GM18909 (cell line): ENCODE measurements at regions not wholly inside any gene's neighbourhood (a gene's known extent, or its start where the extent isn't known, plus 50 kb on each side); places are given as distances from the start of the nearest gene placed in this dataset.
"Not testable (repeated sequence)": the region's sequence is repeated elsewhere in the genome, so short reads cannot be mapped to it uniquely, and the experiment has no call there.

Experiments used
- ATAC-seq: cut with Tn5 transposase; IDR thresholded peaks from one replicate; pipeline ENCODE4 v1.9.1; 2021; ENCODE audit warnings: mild to moderate bottlenecking; ENCODE audit not compliant: unreplicated experiment, poor library complexity

DNA sequence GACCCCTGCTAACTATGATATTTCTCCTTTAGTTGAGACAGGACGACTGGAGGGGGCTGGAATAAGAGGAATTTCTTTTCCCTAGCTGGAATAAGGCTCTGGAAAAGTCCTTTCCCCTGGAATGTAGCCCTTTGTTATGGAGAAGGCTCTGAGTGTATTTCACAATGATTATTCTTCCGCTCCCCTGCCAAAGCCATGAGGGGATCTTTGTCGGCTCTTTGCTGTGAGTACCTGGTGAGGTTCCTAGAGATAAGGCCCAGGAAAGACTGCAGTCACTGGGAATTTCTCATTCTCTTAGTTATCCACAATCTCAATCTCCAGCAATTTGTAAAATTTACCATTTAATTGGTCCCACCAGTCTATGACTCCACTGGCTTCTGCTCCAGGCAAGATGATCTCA, 340.2 kb upstream of the HNRNPA3 start:
- no peak for ATAC-seq

- ATAC-seq: no peak
Measured at GRCh38 chr2:176873403-176873802, 339.2 kb upstream of the HNRNPA3 start.

- ATAC-seq: no peak
Measured at GRCh38 chr2:176876493-176877103, 336.0 kb upstream of the HNRNPA3 start.

DNA sequence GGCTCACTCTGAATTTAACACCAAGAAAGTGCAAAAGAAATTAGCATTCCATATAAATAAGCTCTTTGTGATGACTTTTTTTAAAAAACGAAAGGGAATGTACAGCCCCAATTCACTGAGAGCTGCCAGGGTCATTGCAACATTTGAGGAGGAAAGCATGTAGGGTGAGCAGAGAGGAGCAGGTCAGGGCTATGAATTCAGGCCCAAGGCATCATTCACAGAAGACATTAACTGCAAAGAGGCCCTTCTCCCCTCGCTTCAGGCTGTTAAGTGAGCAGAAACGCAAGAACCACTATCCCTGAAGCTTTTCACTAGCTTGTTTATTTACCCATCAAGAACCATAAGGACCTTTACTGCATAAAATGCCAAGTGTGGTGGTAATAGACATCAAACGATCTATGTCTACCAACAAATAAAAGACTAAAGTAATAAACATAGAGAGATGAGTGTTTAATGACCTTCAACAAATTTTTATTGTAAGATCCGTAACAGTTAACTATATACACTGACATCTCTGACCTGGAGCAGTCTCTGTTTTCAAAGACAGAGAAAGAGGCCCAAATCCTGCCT, 333.1 kb upstream of the HNRNPA3 start:
- ATAC-seq: no peak

- not testable (repeated sequence) for ATAC-seq
Measured at GRCh38 chr2:176882045-176882444, 330.5 kb upstream of the HNRNPA3 start.

- ATAC-seq: no peak
Measured at GRCh38 chr2:176885001-176885643, 327.5 kb upstream of the HNRNPA3 start.

GRCh38 chr2:176885661-176886060, 326.9 kb upstream of the HNRNPA3 start:
- ATAC-seq: no peak

DNA sequence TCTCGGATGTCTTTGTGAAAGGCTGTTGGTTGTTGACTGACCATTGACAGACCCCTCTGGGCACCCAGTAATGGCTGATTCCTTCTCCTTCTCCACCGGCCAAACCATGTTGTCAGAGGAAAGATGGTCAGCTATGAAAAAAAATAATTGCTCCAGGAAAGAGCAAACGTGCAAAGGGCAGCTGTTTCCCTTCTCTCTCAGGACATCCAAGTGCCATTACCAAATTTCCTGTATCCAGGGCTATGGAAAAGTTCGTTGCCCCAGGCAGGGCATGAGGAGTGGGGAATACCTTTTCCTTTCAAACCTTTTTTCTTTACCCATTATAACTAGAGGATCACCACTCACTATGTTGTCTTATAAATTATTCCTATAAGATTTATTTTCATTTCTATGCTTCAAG, 321.5 kb upstream of the HNRNPA3 start:
- ATAC-seq: no peak

GRCh38 chr2:176891857-176892256, 320.7 kb upstream of the HNRNPA3 start:
- ATAC-seq: no peak

DNA sequence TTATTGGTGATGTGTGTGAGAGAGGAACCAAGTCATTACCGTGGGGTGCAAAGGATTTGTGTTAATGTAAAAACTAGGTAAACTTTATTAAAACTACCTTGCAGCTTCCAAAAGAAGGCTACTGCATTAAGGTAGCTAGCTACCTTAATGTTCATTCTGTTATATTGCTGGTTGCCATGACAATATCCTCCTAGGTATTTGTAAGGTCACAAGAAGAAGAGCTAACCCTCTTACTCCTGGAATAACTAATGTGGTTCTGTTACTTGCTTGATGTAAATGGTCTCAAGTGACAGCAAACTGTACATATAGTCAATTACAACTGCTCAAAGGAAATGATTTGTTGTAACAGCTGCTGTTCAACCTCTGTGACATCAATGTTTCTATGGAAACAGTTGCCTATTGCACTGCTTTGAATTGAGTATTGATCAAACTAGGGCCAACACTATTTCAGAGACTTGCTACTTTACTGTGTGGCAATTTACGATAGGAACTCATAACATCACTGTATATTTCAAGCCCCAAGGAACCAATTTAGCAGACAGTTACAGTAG, 319.8 kb upstream of the HNRNPA3 start:
- ATAC-seq: no peak

- no peak for ATAC-seq
Measured at GRCh38 chr2:176895158-176895557, 317.4 kb upstream of the HNRNPA3 start.

DNA sequence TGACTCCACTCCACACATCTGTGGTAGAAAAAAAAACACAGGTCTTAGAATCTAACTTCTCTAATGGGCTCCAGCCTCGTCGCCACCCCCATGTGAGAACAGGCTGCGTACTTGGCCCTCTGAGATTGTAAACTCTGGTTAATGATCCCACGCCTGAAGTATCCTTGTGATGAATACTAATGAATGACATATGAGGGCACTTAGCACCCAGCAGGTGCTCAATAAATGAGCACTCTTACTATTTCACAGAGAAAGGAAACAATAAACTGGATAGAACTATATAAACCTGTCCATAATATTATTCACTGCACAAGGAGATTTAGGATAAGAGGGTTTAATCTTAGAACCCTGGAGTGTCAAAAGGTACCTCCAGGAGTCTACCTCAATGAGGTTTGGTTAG, 310.1 kb upstream of the HNRNPA3 start:
- ATAC-seq: no peak

DNA sequence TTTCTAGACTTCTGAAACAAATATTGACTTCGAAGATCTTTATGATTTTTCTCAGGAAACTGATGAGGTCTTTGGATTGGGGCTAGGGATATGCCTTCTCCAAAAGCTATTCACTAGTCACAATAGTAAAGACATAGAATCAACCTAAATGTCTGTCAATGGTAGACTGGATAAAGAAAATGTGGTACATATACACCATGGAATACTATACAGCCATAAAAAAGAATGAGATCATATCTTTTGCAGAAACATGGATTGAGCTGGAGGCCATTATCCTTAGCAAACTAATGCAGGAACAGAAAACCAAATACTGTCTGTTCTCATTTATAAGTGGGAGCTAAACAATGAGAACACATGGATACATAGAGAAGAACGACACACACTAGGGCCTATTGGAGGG, 308.5 kb upstream of the HNRNPA3 start:
- not testable (repeated sequence) for ATAC-seq

- ATAC-seq: no peak
Measured at GRCh38 chr2:176907341-176907740, 305.3 kb upstream of the HNRNPA3 start.

DNA sequence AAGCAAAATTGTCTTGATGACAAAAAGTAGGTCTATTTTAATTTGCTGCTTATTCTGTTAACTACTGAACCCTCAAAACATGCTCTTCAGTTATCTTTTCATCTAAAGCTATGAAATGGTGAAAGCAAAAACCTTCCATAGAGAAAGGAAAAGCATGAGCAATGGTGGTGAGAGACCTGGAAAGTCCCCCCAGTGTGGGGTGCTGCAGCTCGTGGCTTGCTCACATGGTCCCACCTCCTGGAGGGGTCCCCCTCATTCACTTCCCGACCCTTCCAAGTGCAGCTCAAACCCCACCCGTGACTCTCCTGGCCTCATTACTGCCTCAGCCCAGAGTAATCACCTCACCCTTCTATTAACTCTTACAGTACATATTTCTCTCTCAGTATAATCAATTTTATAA, 301.8 kb upstream of the HNRNPA3 start:
- ATAC-seq: no peak

DNA sequence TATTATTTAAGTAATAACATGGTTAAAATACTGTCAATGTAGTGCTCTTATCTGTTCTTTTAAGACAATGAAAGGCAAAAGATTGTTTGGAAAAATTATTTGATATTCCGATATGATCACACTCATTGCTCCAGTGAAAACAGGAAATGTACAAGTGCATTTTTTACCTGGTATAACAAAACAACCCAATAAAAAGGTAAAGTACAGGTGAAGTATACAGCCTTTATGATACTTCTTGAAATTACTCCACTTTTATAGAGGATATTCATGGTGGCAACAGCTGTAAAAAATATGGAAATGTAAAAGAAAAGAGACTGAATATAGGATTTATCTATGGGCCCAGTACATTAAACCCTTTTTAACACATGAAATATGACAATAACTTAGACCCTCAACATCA, 298.6 kb upstream of the HNRNPA3 start:
- no peak for ATAC-seq

- ATAC-seq: no peak
Measured at GRCh38 chr2:176914371-176914770, 298.2 kb upstream of the HNRNPA3 start.

DNA sequence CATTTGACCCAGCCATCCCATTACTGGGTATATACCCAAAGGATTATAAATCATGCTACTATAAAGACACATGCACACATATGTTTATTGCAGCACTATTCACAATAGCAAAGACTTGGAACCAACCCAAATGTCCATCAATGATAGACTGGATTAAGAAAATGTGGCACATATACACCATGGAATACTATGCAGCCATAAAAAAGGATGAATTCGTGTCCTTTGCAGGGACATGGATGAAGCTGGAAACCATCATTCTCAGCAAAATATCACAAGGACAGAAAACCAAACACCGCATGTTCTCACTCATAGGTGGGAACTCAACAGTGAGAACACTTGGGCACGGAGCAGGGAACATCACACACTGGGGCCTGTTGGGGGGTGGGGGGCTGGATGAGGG, 290.0 kb upstream of the HNRNPA3 start:
- ATAC-seq: not testable (repeated sequence)

- no peak for ATAC-seq
Measured at GRCh38 chr2:176923205-176923604, 289.4 kb upstream of the HNRNPA3 start.

DNA sequence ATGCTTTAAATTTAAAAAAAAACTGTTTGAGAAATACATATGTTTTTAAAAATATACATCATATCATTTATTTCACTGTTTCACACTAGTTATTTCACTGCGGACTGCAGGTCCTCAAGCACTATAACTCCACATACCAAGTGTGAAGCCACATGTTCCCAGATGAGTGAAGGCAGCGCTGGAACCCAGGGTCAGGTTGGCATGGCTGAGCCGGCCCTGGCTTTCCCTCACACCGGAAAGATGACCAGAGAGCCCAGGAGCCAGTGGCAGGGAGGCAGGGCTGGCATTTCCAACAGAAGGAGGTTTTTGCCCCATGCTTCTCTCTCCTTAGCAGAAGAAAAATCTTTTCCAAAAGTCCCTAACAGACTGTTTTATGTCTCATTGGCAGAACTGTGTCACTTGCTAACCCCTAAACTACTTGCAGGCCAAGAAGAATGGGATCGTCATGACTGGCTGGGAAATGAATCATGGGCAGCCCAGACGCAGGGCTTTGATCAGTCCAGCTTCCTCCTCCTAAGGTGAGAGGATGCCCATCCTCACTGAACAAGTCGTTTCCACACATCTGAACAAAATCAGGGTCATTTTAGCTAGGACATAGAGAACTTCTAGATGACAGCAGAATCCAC, 287.6 kb upstream of the HNRNPA3 start:
- ATAC-seq: no peak

GRCh38 chr2:176926453-176926852, 286.1 kb upstream of the HNRNPA3 start:
- ATAC-seq: no peak
